HUES64 (cell line): ENCODE measurements at regions not wholly inside any gene's neighbourhood (a gene's known extent, or its start where the extent isn't known, plus 50 kb on each side); places are given as distances from the start of the nearest gene placed in this dataset.

Source experiments
- H3K27ac ChIP-seq: 2 replicates; pipeline ENCODE4 v1.7.0; 2013; ENCODE audit warnings: low read depth, low read length, inconsistent platforms
- H3K27me3 ChIP-seq: 2 replicates; pipeline ENCODE4 v1.6.1; 2013; ENCODE audit warnings: mild to moderate bottlenecking, low read length; ENCODE audit not compliant: insufficient read depth
- H3K36me3 ChIP-seq: 2 replicates; pipeline ENCODE4 v1.6.1; 2013; ENCODE audit warnings: mild to moderate bottlenecking, low read length; ENCODE audit not compliant: insufficient read depth
- H3K4me1 ChIP-seq: 2 replicates; pipeline ENCODE4 v1.6.1; 2013; ENCODE audit warnings: mild to moderate bottlenecking, low read length, moderate library complexity; ENCODE audit not compliant: insufficient read depth
- H3K4me3 ChIP-seq: 2 replicates; pipeline ENCODE4 v1.5.1; 2013; ENCODE audit warnings: mild to moderate bottlenecking, low read length, moderate library complexity
- H3K9ac ChIP-seq: 2 replicates; pipeline ENCODE4 v1.6.1; 2013; ENCODE audit warnings: mild to moderate bottlenecking, low read depth, low read length
- H3K9me3 ChIP-seq: 2 replicates; pipeline ENCODE4 v1.6.1; 2013; ENCODE audit warnings: low read depth, low read length; ENCODE audit not compliant: insufficient read depth
- WGBS: fragments of 150-250, 120-280 bp; methylation state at CpG from one replicate; pipeline ENCODE4 v1.1.7; 2013; ENCODE audit warnings: missing lambda C conversion rate; 5-methylcytosine and 5-hydroxymethylcytosine counted together

- Histone ChIP-seq H3K36me3 (no peaks in the 10 kb centered on the region), H3K27me3 (no peaks in the 10 kb centered on the region), H3K4me3 (no peak overlapping the region), H3K9me3 (no peaks in the 10 kb centered on the region), H3K9ac (no peak overlapping the region), H3K4me1 (no peaks in the 10 kb centered on the region), H3K27ac (no peak overlapping the region)
- no CpG with 5 or more reads among the region's 1 CpG for WGBS
Observed at GRCh38 chrX:42900947-42901346, 123.0 kb upstream of the PPP1R2C start.

GRCh38 chrX:42902513-42902912 lies 124.5 kb upstream of the PPP1R2C start:
- Histone ChIP-seq H3K9me3 (no peaks in the 10 kb centered on the region), H3K4me3 (no peak overlapping the region), H3K27ac (no peak overlapping the region), H3K36me3 (no peaks in the 10 kb centered on the region), H3K4me1 (no peaks in the 10 kb centered on the region), H3K27me3 (no peaks in the 10 kb centered on the region), H3K9ac (no peak overlapping the region)

GRCh38 chrX:42920752-42921151 lies 142.8 kb upstream of the PPP1R2C start:
- Histone ChIP-seq H3K27ac (no peak overlapping the region), H3K4me1 (no peaks in the 10 kb centered on the region), H3K9me3 (no peaks in the 10 kb centered on the region), H3K4me3 (no peak overlapping the region), H3K27me3 (no peaks in the 10 kb centered on the region), H3K36me3 (no peaks in the 10 kb centered on the region), H3K9ac (no peak overlapping the region)
- 100% methylated on average over 1 of the region's 3 CpGs for whole genome bisulfite sequencing

GRCh38 chrX:42930071-42930470 lies 152.1 kb upstream of the PPP1R2C start:
- Histone ChIP-seq H3K9me3 (no peaks in the 10 kb centered on the region), H3K36me3 (no peaks in the 10 kb centered on the region), H3K9ac (no peak overlapping the region), H3K4me1 (no peaks in the 10 kb centered on the region), H3K4me3 (no peak overlapping the region), H3K27me3 (no peaks in the 10 kb centered on the region), H3K27ac (no peak overlapping the region)
- WGBS: 92% methylated on average over 1 of the region's 1 CpG

GRCh38 chrX:42930951-42931350 lies 153.0 kb upstream of the PPP1R2C start:
- H3K4me3 ChIP-seq: no peak overlapping the region
- no peaks in the 10 kb centered on the region for H3K36me3 ChIP-seq
- H3K9me3 ChIP-seq: no peaks in the 10 kb centered on the region
- H3K27ac ChIP-seq: no peak overlapping the region
- H3K27me3 ChIP-seq: no peaks in the 10 kb centered on the region
- 93% methylated on average over 1 of the region's 1 CpG for WGBS
- no peak overlapping the region for H3K9ac ChIP-seq
- H3K4me1 ChIP-seq: no peaks in the 10 kb centered on the region

- WGBS: no CpG with 5 or more reads among the region's 1 CpG
- Histone ChIP-seq H3K4me3 (no peak overlapping the region), H3K36me3 (no peaks in the 10 kb centered on the region), H3K27ac (no peak overlapping the region), H3K4me1 (no peaks in the 10 kb centered on the region), H3K27me3 (no peaks in the 10 kb centered on the region), H3K9ac (no peak overlapping the region), H3K9me3 (no peaks in the 10 kb centered on the region)
Observed at GRCh38 chrX:42933187-42933586, 155.2 kb upstream of the PPP1R2C start.

- Histone ChIP-seq H3K27ac (no peak overlapping the region), H3K9ac (no peak overlapping the region), H3K4me3 (no peak overlapping the region)
Observed at GRCh38 chrX:42934020-42934726, 156.2 kb upstream of the PPP1R2C start.

GRCh38 chrX:42941671-42942070 lies 163.7 kb upstream of the PPP1R2C start:
- 95% methylated on average over 2 of the region's 2 CpGs for WGBS
- Histone ChIP-seq H3K27me3 (no peaks in the 10 kb centered on the region), H3K27ac (no peak overlapping the region), H3K36me3 (no peaks in the 10 kb centered on the region), H3K9ac (no peak overlapping the region), H3K4me3 (no peak overlapping the region), H3K9me3 (no peaks in the 10 kb centered on the region), H3K4me1 (no peaks in the 10 kb centered on the region)

More at GRCh38 chrX:42934020-42934726, 156.2 kb upstream of the PPP1R2C start:
- no peaks in the 10 kb centered on the region for H3K4me1 ChIP-seq
- whole genome bisulfite sequencing: 80% methylated on average over 5 of the region's 5 CpGs
- H3K27me3 ChIP-seq: no peaks in the 10 kb centered on the region
- no peaks in the 10 kb centered on the region for H3K36me3 ChIP-seq
- H3K9me3 ChIP-seq: no peaks in the 10 kb centered on the region

- Histone ChIP-seq H3K27me3 (no peaks in the 10 kb centered on the region), H3K4me1 (no peaks in the 10 kb centered on the region), H3K27ac (no peak overlapping the region), H3K36me3 (no peaks in the 10 kb centered on the region), H3K9me3 (no peaks in the 10 kb centered on the region), H3K9ac (no peak overlapping the region), H3K4me3 (no peak overlapping the region)
- 94% methylated on average over 6 of the region's 6 CpGs for WGBS
Observed at GRCh38 chrX:42943051-42943974, 165.3 kb upstream of the PPP1R2C start.

GRCh38 chrX:42944381-42944998 lies 166.5 kb upstream of the PPP1R2C start:
- H3K9ac ChIP-seq: no peak overlapping the region
- WGBS: 98% methylated on average over 3 of the region's 3 CpGs
- H3K9me3 ChIP-seq: no peaks in the 10 kb centered on the region
- H3K27ac ChIP-seq: no peak overlapping the region
- no peaks in the 10 kb centered on the region for H3K27me3 ChIP-seq
- H3K4me1 ChIP-seq: peaks cover 7% of the 10 kb centered on the region; the same call in 1 of the 2 replicates
- H3K4me3 ChIP-seq: no peak overlapping the region
- no peaks in the 10 kb centered on the region for H3K36me3 ChIP-seq

- Histone ChIP-seq H3K4me1 (peaks cover 7% of the 10 kb centered on the region; the same call in 1 of the 2 replicates), H3K36me3 (no peaks in the 10 kb centered on the region), H3K27ac (no peak overlapping the region), H3K9ac (no peak overlapping the region), H3K27me3 (no peaks in the 10 kb centered on the region), H3K4me3 (no peak overlapping the region), H3K9me3 (no peaks in the 10 kb centered on the region)
- 96% methylated on average over 2 of the region's 6 CpGs for WGBS
Observed at GRCh38 chrX:42946544-42947194, 168.7 kb upstream of the PPP1R2C start.
